LNCaP clone FGC (cell line): ENCODE measurements at regions not wholly inside any gene's neighbourhood (a gene's known extent, or its start where the extent isn't known, plus 50 kb on each side); places are given as distances from the start of the nearest gene placed in this dataset.
A peak's percentile ranks its signal among the peaks of the same experiment; 100 is the strongest.

Experiments
- DNase-seq: peaks from one replicate; pipeline ENCODE4 v3.0.0-alpha.2; 2011; ENCODE audit warnings: low read depth
- H3K4me3 ChIP-seq: 2 replicates; pipeline ENCODE4 v1.5.1; 2011; ENCODE audit warnings: mild to moderate bottlenecking, low read depth, low read length, control low read depth
- TF ChIP-seq, protein P1 (sequence below): IDR thresholded peaks from 2 replicates; pipeline ENCODE4 v1.5.1; 2012; ENCODE audit warnings: mild to moderate bottlenecking; ENCODE audit not compliant: control insufficient read depth, insufficient read depth; ENCODE audit errors: extremely low read depth

DNA sequence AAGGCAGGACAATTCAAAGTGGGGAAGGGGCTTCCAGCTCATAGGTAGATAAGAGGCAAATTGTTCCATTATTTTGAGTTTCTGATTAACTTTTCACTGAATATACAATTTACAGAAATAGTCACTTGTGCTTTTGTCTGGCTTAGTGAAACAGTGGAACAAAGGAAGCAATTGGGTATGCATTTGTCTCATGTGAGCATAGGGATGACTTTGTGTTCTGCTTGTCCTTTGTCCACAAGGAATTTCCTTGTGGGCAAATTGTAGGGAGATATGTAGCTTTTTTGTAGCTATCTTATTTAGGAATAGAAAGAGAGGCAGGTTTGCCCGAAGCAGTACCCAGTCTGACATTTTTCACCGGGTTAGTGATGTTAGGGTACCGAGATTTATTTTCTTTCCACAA lies 1224.8 kb downstream of the SLITRK1 start:
- DNase-seq: no peak
- TF ChIP-seq, protein P1, sequence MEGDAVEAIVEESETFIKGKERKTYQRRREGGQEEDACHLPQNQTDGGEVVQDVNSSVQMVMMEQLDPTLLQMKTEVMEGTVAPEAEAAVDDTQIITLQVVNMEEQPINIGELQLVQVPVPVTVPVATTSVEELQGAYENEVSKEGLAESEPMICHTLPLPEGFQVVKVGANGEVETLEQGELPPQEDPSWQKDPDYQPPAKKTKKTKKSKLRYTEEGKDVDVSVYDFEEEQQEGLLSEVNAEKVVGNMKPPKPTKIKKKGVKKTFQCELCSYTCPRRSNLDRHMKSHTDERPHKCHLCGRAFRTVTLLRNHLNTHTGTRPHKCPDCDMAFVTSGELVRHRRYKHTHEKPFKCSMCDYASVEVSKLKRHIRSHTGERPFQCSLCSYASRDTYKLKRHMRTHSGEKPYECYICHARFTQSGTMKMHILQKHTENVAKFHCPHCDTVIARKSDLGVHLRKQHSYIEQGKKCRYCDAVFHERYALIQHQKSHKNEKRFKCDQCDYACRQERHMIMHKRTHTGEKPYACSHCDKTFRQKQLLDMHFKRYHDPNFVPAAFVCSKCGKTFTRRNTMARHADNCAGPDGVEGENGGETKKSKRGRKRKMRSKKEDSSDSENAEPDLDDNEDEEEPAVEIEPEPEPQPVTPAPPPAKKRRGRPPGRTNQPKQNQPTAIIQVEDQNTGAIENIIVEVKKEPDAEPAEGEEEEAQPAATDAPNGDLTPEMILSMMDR: no peak
- H3K4me3 ChIP-seq: no peak overlapping the region

DNA sequence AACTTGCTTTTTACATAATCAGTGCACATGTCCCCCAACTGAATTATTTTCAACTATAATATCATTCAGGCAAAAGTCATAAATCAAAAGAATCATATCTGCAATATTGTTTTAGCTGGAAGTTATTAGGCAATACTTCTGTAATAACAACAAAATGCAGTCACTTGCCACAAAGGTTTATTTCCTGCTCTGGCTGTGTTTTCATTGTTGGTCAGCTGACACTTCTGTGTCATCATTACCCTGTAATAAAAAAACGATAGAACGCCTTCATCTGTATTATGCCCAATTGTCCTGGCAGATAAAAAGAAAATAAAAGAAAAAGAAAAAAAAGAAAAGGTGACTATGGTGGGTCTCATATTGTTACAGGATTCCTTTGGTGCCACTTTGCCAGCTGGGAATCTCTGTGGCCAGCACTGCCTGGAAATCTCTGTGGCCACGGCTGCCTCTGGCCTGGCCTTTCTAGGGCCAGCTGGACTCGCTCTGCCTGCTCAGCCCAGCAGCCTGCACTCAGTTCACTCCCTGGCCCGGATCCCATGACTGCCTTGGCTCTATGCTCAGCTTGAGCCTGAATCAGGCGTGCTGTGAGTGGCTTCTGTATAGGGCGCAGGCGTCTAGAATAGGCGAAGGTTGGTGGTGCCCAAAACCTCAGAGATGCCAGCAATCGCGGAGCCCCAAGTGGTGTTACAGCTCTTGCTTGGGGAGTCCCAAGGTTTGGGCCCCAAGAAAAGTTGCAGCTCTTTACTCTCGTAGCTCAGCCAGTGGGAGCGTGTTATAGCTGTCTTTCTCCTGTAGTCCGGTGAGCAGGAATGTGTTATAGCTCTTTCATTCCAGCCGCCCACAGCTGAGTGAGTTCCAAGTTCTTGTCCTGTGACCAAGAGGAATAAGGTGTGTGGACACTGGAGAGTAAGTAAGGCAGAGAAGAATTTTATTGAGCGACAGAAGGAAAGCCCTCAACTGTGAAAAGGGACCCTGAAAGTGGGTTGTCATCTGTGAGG lies 1227.1 kb downstream of the SLITRK1 start:
- TF ChIP-seq, protein P1: no peak
- peak; percentile 33 for DNase-seq
- H3K4me3 ChIP-seq: no peak overlapping the region

DNA sequence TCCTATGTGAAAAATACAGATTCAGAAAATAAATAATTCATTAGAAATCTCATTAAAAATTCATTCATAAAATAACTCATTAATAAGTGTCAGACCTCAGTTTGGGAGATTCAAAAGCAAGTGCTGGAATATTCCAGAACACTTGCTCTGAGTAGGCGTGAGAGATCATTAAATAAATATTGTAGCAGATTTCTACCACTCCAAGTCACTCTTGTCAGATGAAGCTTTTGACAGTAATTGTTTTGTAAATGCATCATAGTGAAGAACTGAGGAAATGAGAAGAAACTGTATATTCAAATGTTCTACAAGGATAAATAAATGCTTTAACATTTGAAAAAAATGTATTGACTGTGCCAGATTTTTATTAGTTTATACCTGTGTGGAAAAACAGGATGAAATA lies 1228.1 kb downstream of the SLITRK1 start:
- DNase-seq: no peak
- TF ChIP-seq, protein P1: no peak
- no peak overlapping the region for H3K4me3 ChIP-seq

DNA sequence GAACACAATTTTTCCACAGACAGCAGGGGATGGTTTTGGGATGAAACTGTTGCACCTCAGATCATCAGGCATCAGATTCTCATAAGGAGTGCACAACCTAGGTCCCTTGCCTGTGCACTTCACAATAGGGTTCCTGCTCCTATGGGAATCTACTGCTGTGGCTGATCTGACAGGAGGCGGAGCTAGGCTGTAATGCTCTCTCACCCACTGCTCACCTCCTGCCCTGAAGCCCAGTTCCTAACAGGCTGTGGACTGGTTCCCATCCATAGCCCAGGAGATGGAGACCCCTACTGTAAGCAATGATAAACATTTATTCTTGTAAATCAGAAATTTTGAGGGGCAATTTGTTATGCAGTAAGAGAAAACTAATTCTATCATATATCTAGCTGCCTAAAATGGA lies 1234.7 kb downstream of the SLITRK1 start:
- H3K4me3 ChIP-seq: no peak overlapping the region
- no peak for DNase-seq
- TF ChIP-seq, protein P1: no peak

DNA sequence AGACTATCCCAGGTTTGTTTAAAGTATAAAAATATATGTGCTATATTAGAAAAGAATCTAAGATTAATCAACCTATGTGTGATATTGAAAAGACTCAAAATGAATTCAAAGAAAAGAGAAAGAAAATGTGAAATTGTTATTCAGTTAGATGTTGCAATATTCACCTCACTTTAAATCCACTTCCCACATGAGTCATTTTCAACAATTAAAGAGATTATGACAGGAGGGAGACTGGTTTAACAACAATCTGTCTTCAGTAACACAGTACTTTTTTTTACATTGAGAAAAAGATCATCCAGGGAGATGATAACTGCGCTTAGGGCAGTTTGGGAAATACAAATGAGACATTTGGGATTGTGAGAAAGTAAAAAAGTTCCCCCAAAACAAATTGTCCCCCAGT lies 1246.2 kb downstream of the SLITRK1 start:
- no peak overlapping the region for H3K4me3 ChIP-seq
- TF ChIP-seq, protein P1: no peak
- no peak for DNase-seq

DNA sequence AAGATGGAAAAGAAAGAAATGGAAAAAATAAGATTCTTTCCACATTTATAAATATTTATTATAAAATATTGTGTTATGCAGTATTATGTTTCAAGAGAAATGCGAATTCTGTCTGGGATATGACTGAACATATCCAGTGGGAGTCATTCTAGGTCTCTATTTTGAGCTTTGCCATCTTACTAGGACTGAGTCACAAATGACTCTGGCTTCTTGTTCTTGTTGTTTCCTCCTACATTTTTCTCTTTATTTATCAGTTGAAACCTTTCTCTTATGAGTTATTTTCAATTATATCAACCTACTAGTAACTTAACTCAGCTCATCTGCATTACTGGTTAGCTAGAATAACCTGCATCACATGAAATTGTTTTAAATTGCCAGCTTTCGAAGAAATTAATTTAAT lies 1247.3 kb downstream of the SLITRK1 start:
- TF ChIP-seq, protein P1: no peak
- H3K4me3 ChIP-seq: no peak overlapping the region
- no peak for DNase-seq
